Activated naive CD8-positive, alpha-beta T cell (primary cell): ENCODE measurements at regions not wholly inside any gene's neighbourhood (a gene's known extent, or its start where the extent isn't known, plus 50 kb on each side); places are given as distances from the start of the nearest gene placed in this dataset.

Experiments
- H3K27ac Mint-ChIP-seq: one replicate; pipeline ENCODE4 v1.8.0; 2021; ENCODE audit warnings: mixed read lengths
- H3K27me3 Mint-ChIP-seq: one replicate; pipeline ENCODE4 v1.8.0; 2021; ENCODE audit warnings: mixed read lengths
- H3K36me3 Mint-ChIP-seq: one replicate; pipeline ENCODE4 v1.8.0; 2021; ENCODE audit warnings: mixed read lengths
- H3K4me1 Mint-ChIP-seq: one replicate; pipeline ENCODE4 v1.8.0; 2021; ENCODE audit warnings: low read depth, mixed read lengths
- H3K4me3 Mint-ChIP-seq: one replicate; pipeline ENCODE4 v1.8.0; 2021; ENCODE audit warnings: mild to moderate bottlenecking, mixed read lengths
- H3K9me3 Mint-ChIP-seq: one replicate; pipeline ENCODE4 v1.8.0; 2021; ENCODE audit warnings: low read depth, mixed read lengths

GRCh38 chr5:143488381-143488780, 84.9 kb upstream of the NR3C1 start:
- Mint-ChIP-seq H3K4me1 (no peaks in the 10 kb centered on the region), H3K27me3 (no peaks in the 10 kb centered on the region), H3K4me3 (no peak overlapping the region), H3K9me3 (peaks cover 6% of the 10 kb centered on the region), H3K36me3 (no peaks in the 10 kb centered on the region), H3K27ac (no peak overlapping the region)

DNA sequence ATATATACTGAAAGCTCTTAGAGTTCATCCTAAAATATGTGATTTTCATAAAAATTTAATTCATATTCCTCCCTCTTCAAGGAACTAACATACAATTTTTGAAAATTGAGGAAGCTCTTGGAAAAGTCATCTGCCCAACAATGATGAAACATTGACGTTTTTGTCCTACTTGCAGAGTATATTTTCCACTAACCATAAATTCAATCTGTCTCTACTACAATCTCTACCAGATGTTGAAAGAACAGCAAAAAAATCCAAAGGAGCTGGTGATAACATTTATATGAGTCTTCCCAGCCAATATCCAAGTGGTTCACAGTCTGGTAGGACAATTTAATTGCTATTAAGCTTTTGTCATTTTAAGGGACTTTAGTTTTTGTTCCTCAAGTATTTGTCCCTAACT, 81.1 kb upstream of the NR3C1 start:
- no peaks in the 10 kb centered on the region for H3K9me3 Mint-ChIP-seq
- no peak overlapping the region for H3K4me3 Mint-ChIP-seq
- no peaks in the 10 kb centered on the region for H3K27me3 Mint-ChIP-seq
- no peaks in the 10 kb centered on the region for H3K36me3 Mint-ChIP-seq
- no peaks in the 10 kb centered on the region for H3K4me1 Mint-ChIP-seq
- H3K27ac Mint-ChIP-seq = no peak overlapping the region

DNA sequence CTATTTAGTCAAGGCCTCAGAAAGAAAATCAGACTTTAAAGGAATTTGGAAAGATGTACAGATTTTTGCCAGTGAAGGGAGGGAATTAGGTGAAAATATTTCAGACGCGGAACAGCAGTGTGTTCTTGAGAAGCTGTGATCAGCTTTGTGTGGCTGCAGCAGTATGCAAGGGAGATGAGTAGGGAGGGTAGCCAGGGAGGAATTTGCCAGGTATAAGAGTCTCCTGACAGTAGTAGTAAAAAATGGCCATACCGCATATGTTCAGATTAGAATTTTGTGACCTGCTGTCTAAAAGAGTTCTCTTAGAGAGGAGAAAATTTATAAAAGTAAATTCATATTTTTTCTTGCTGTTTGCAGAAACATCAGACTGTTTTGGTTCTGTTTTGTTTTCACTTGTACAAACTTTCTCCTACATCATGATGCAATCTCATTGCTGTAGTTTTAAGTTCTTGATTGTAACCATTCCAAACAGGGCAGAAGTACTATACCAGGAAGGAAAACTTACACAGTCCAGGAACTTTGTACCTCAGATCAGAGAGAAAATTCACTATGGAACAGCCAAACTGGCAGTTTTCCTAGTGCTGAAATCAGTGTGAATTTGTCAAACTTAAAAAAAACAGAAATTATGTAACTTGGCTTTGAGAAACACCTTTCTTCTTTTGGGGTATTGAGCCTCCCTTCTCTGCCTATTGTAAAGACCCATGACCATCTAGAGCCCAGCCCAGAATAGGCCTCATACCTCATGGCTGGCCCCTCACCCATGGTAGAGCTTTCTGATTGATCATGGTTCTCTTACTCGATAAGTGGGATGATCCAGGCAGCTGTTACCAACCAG, 78.4 kb upstream of the NR3C1 start:
- Mint-ChIP-seq H3K4me1 (no peaks in the 10 kb centered on the region), H3K9me3 (no peaks in the 10 kb centered on the region), H3K27ac (no peak overlapping the region), H3K27me3 (no peaks in the 10 kb centered on the region), H3K4me3 (no peak overlapping the region), H3K36me3 (no peaks in the 10 kb centered on the region)

DNA sequence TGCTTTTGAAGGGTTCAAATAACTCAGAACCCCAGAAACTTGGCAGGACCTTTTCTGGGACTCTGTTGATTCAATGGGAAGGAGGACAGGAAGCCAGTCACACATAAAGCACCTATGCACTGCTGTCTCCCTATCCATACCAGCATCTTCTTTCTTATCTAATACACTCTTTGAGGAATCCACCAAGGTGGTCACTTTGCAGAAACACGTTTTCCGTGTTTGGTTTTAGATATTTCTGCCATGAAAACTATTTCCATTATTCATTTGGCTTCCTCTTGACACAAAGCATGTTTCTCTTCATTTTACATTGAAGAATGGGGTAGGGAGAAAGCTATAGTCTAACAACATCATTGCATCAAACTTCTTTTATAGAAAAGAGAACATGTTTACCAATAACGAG, 76.5 kb upstream of the NR3C1 start:
- no peak overlapping the region for H3K27ac Mint-ChIP-seq
- H3K36me3 Mint-ChIP-seq = no peaks in the 10 kb centered on the region
- H3K4me1 Mint-ChIP-seq = no peaks in the 10 kb centered on the region
- no peaks in the 10 kb centered on the region for H3K9me3 Mint-ChIP-seq
- H3K4me3 Mint-ChIP-seq = no peak overlapping the region
- no peaks in the 10 kb centered on the region for H3K27me3 Mint-ChIP-seq

GRCh38 chr5:143479394-143479793, 75.9 kb upstream of the NR3C1 start:
- H3K36me3 Mint-ChIP-seq = no peaks in the 10 kb centered on the region
- H3K9me3 Mint-ChIP-seq = no peaks in the 10 kb centered on the region
- no peaks in the 10 kb centered on the region for H3K27me3 Mint-ChIP-seq
- H3K27ac Mint-ChIP-seq = no peak overlapping the region
- H3K4me3 Mint-ChIP-seq = no peak overlapping the region
- no peaks in the 10 kb centered on the region for H3K4me1 Mint-ChIP-seq

GRCh38 chr5:143476601-143477211, 73.2 kb upstream of the NR3C1 start:
- Mint-ChIP-seq H3K4me1 (no peaks in the 10 kb centered on the region), H3K9me3 (no peaks in the 10 kb centered on the region), H3K36me3 (no peaks in the 10 kb centered on the region), H3K4me3 (no peak overlapping the region), H3K27ac (no peak overlapping the region), H3K27me3 (no peaks in the 10 kb centered on the region)

- no peaks in the 10 kb centered on the region for H3K27me3 Mint-ChIP-seq
- H3K4me3 Mint-ChIP-seq = no peak overlapping the region
- H3K9me3 Mint-ChIP-seq = no peaks in the 10 kb centered on the region
- no peaks in the 10 kb centered on the region for H3K36me3 Mint-ChIP-seq
- no peak overlapping the region for H3K27ac Mint-ChIP-seq
- H3K4me1 Mint-ChIP-seq = no peaks in the 10 kb centered on the region
Measured at GRCh38 chr5:143474616-143475015, 71.1 kb upstream of the NR3C1 start.

DNA sequence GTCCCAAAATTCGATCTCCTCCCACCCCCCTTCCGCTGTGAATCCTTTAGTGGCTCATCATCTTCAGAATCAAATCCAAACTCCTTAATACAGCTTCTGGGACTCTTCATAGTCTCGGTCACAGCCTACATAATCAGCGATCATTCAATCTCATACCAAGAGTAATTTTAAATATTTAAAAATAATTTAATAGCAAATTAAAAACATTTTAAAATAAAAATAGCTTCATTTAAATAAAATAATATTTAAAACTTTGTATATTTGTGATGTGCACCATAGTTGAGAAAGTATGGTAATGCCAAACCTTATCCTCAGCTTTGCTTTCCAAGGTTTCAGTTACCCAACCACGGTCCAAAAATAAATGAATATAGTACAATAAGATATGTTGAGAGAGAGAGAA, 70.0 kb upstream of the NR3C1 start:
- Mint-ChIP-seq H3K27me3 (no peaks in the 10 kb centered on the region), H3K4me3 (no peak overlapping the region), H3K27ac (no peak overlapping the region), H3K36me3 (no peaks in the 10 kb centered on the region), H3K9me3 (no peaks in the 10 kb centered on the region), H3K4me1 (no peaks in the 10 kb centered on the region)

- Mint-ChIP-seq H3K36me3 (no peaks in the 10 kb centered on the region), H3K27me3 (no peaks in the 10 kb centered on the region), H3K4me1 (no peaks in the 10 kb centered on the region), H3K27ac (no peak overlapping the region), H3K9me3 (no peaks in the 10 kb centered on the region), H3K4me3 (no peak overlapping the region)
Measured at GRCh38 chr5:143472576-143472975, 69.1 kb upstream of the NR3C1 start.

- Mint-ChIP-seq H3K4me1 (no peaks in the 10 kb centered on the region), H3K27me3 (no peaks in the 10 kb centered on the region), H3K36me3 (no peaks in the 10 kb centered on the region), H3K9me3 (no peaks in the 10 kb centered on the region), H3K27ac (no peak overlapping the region), H3K4me3 (no peak overlapping the region)
Measured at GRCh38 chr5:143471666-143472464, 68.4 kb upstream of the NR3C1 start.

GRCh38 chr5:143471041-143471509, 67.6 kb upstream of the NR3C1 start:
- H3K9me3 Mint-ChIP-seq = no peaks in the 10 kb centered on the region
- no peak overlapping the region for H3K27ac Mint-ChIP-seq
- H3K36me3 Mint-ChIP-seq = no peaks in the 10 kb centered on the region
- H3K4me3 Mint-ChIP-seq = no peak overlapping the region
- no peaks in the 10 kb centered on the region for H3K27me3 Mint-ChIP-seq
- no peaks in the 10 kb centered on the region for H3K4me1 Mint-ChIP-seq

DNA sequence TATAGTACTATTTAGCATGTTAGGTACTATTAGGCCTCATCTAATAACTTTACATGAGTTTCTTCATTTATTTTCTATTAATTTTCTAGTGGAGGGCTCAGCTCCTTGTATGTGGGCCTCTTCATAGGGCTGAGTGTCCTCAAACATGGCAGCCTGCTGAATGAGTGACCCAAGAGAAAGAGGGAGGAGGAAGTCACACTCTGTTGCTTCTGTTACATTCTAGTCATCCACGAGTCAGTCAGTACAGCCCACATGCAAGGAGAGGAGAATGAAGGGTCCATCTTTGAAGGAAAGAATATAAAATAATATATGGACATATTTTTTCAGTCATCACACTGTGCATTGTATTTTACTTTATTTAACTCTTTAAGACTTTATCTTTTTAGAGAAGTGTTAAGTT, 66.6 kb upstream of the NR3C1 start:
- no peaks in the 10 kb centered on the region for H3K9me3 Mint-ChIP-seq

GRCh38 chr5:143469125-143469524, 65.6 kb upstream of the NR3C1 start:
- no peak overlapping the region for H3K4me3 Mint-ChIP-seq
- no peaks in the 10 kb centered on the region for H3K4me1 Mint-ChIP-seq
- H3K36me3 Mint-ChIP-seq = no peaks in the 10 kb centered on the region
- no peaks in the 10 kb centered on the region for H3K27me3 Mint-ChIP-seq
- H3K27ac Mint-ChIP-seq = no peak overlapping the region
- H3K9me3 Mint-ChIP-seq = no peaks in the 10 kb centered on the region

More for the DNA sequence above, 66.6 kb upstream of the NR3C1 start:
- Mint-ChIP-seq H3K27me3 (no peaks in the 10 kb centered on the region), H3K4me1 (no peaks in the 10 kb centered on the region), H3K27ac (no peak overlapping the region), H3K4me3 (no peak overlapping the region), H3K36me3 (no peaks in the 10 kb centered on the region)

- Mint-ChIP-seq H3K4me1 (no peaks in the 10 kb centered on the region), H3K27me3 (no peaks in the 10 kb centered on the region), H3K4me3 (no peak overlapping the region), H3K27ac (no peak overlapping the region), H3K36me3 (no peaks in the 10 kb centered on the region), H3K9me3 (no peaks in the 10 kb centered on the region)
Measured at GRCh38 chr5:143466632-143467031, 63.1 kb upstream of the NR3C1 start.
